Activated T-cell treated with anti-CD3 and anti-CD28 coated beads, Interleukin-2, amount 50 U/mL, for 48 hours (primary cell): ENCODE measurements at regions not wholly inside any gene's neighbourhood (a gene's known extent, or its start where the extent isn't known, plus 50 kb on each side); places are given as distances from the start of the nearest gene placed in this dataset.
"Not testable (repeated sequence)": the region's sequence is repeated elsewhere in the genome, so short reads cannot be mapped to it uniquely, and the experiment has no call there.

Experiments
- DNase-seq, 2 experiments: peaks; one replicate each; pipeline ENCODE4 v3.0.0-alpha.2; 2020

GRCh38 chr22:27300536-27301285 is 500.8 kb downstream of the MN1 start:
- DNase-seq, result no peak

- DNase-seq, result no peak
Observed at GRCh38 chr22:27302501-27302900, 499.1 kb downstream of the MN1 start.

GRCh38 chr22:27303718-27304117 is 497.8 kb downstream of the MN1 start:
- no peak for DNase-seq

GRCh38 chr22:27306771-27307170 is 494.8 kb downstream of the MN1 start:
- no peak for DNase-seq

GRCh38 chr22:27307545-27308247 is 493.9 kb downstream of the MN1 start:
- no peak for DNase-seq

GRCh38 chr22:27308513-27308912 is 493.0 kb downstream of the MN1 start:
- no peak for DNase-seq

GRCh38 chr22:27309697-27310096 is 491.9 kb downstream of the MN1 start:
- DNase-seq, result no peak

GRCh38 chr22:27310966-27311697 is 490.4 kb downstream of the MN1 start:
- DNase-seq, result no peak

GRCh38 chr22:27311698-27312550 is 489.6 kb downstream of the MN1 start:
- DNase-seq, result no peak

GRCh38 chr22:27312565-27312964 is 489.0 kb downstream of the MN1 start:
- DNase-seq, result no peak

GRCh38 chr22:27312966-27313855 is 488.3 kb downstream of the MN1 start:
- DNase-seq, result no peak

GRCh38 chr22:27314276-27314807 is 487.2 kb downstream of the MN1 start:
- no peak for DNase-seq

GRCh38 chr22:27315833-27316232 is 485.7 kb downstream of the MN1 start:
- no peak for DNase-seq

- DNase-seq, result no peak
Observed at GRCh38 chr22:27317096-27317495, 484.5 kb downstream of the MN1 start.

GRCh38 chr22:27317971-27318428 is 483.6 kb downstream of the MN1 start:
- DNase-seq, result no peak

GRCh38 chr22:27318516-27318915 is 483.0 kb downstream of the MN1 start:
- DNase-seq, result no peak

- DNase-seq, result no peak
Observed at GRCh38 chr22:27323661-27324060, 477.9 kb downstream of the MN1 start.

GRCh38 chr22:27324908-27325307 is 476.6 kb downstream of the MN1 start:
- not testable (repeated sequence) for DNase-seq

GRCh38 chr22:27327497-27327896 is 474.1 kb downstream of the MN1 start:
- DNase-seq, result no peak

- DNase-seq, result no peak
Observed at GRCh38 chr22:27327981-27328721, 473.4 kb downstream of the MN1 start.
